GM21737 (cell line): ENCODE measurements at regions not wholly inside any gene's neighbourhood (a gene's known extent, or its start where the extent isn't known, plus 50 kb on each side); places are given as distances from the start of the nearest gene placed in this dataset.

Experiments used
- ATAC-seq: cut with Tn5 transposase; IDR thresholded peaks from one replicate; pipeline ENCODE4 v1.9.1; 2021; ENCODE audit warnings: mild to moderate bottlenecking, moderate library complexity; ENCODE audit not compliant: unreplicated experiment

DNA sequence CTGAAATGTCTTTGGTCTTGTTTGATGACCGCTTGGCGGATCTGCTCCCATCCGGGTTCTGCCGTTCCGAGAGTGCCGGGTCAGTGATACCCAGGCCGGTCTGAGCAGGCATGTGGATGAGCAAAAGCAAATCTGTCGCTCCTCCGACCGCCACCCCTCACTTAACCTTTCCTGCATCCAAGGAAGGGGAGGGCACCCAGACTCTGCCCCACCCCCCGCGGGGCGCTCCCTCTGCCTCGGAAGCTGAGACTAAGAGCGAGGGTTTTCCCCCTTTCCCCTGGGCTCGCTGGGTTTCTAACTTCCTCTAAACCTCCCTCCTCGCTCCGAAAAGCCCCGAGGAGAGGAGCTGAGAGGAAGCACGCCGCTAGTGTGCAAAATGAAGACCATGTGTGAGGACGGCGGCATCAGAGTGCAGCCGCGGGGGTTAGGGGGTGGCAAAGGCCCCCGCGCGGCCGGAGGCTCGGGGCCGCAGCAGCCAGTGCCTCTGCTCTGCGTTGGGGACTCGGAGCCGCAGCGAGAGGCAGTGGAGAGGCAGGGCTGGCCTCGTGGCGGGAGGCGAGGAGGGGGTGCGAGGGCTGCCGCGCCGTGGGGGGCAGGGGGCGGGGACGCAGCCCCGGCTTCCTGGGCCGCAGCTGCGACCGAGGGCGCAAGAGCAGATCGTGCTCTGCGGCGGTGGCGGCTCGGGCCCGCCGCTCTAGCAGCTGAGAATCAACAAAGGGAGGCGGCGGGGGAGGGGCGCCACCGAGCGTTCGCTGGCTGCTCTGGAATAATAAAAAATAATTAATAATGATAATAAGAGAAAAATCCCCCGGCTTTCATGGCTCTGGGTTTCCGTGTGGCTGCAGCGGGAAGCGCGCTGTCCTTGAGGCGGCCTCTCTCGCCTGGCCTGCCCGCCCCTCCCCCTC lies 55.8 kb upstream of the BCOR start:
- peak; percentile 56 for ATAC-seq

- ATAC-seq, result peak; percentile 14
Observed at GRCh38 chrX:40152741-40153344, 55.1 kb upstream of the BCOR start.

DNA sequence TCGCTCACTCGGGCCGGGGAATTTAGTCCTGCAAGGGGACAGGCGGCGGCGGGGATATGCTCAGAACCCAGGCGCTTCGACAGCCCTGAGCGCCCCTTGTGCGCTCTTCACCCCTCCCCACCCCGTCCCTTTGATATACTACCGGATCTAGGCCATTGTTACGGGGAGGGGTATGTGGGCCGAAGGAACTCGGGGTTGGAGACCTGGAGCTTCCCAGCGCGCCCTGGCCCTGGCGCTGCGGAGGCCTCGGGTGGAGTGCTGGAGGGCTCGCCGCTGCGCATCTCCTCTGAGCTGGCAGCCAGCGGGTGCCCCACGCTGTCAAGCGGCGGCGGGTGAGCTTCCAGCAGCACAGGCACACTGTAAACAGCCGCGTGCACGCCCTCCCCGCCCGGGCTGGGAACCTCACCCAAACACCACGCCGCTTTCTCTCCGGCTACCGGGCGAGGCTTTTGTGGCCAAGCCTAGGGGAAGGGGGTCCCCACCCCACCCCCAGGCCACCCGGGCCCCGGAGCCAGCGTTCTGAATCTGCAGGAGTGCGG lies 54.5 kb upstream of the BCOR start:
- no peak for ATAC-seq

- ATAC-seq, result no peak
Observed at GRCh38 chrX:40151211-40152172, 53.7 kb upstream of the BCOR start.

- ATAC-seq, result no peak
Observed at GRCh38 chrX:40150503-40150902, 52.7 kb upstream of the BCOR start.

GRCh38 chrX:40149286-40150175 lies 51.8 kb upstream of the BCOR start:
- ATAC-seq, result no peak

GRCh38 chrX:40148385-40149285 lies 50.9 kb upstream of the BCOR start:
- no peak for ATAC-seq

- no peak for ATAC-seq
Observed at GRCh38 chrX:40147971-40148370, 50.2 kb upstream of the BCOR start.
